ENCODE measurements at regions not wholly inside any gene's neighbourhood (a gene's known extent, or its start where the extent isn't known, plus 50 kb on each side); places are given as distances from the start of the nearest gene placed in this dataset.
"Not testable (repeated sequence)": the region's sequence is repeated elsewhere in the genome, so short reads cannot be mapped to it uniquely, and the experiment has no call there.

- no peak for DNase-seq (ENCODE audit: low read depth)
These were observed 147.3 kb upstream of the SPRED2 start for GRCh38 chr2:65579506-65580235.

DNA sequence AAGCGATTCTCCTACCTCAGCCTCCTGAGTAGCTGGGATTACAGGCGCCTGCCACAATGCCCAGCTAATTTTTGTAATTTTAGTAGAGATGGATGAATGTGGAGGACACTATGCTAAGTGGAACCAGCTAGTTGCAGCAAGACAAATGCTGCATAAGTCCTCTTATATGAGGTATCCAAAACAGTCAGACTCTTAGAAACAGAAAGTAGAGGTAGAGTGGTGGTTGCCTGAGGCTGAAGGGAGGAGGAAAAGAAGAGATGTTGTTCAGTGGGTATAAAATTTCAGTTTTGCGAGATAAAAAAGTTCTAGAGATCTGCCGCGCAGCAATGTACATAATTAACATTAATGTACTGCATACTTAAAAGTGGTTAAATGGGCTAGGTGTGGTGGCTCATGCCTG is 145.3 kb upstream of the SPRED2 start:
- DNase-seq (ENCODE audit: low read depth), result no peak

GRCh38 chr2:65576861-65577601 is 144.6 kb upstream of the SPRED2 start:
- peak; percentile 98 for DNase-seq (ENCODE audit: low read depth)

DNA sequence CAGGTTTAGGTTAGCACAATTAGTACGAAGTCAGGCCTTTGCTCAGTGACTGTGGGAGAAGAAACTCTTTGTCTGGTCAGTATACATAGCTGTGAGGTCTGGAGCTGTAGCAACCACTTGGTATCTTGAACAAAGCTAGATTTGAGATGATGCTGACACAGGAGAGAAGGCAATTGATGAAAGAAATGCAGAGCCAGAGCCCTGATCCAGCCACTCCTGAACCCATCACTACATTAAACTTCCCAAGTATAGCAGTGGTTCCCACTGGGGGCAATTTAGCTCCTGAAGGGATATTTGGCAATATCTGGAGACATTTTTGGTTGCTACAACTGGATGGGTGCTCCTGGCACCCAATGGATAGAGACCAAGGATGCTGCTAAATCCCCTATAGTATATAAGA is 143.9 kb upstream of the SPRED2 start:
- no peak for DNase-seq (ENCODE audit: low read depth)

- no peak for DNase-seq (ENCODE audit: low read depth)
These were observed 142.6 kb upstream of the SPRED2 start for GRCh38 chr2:65574993-65575392.

DNA sequence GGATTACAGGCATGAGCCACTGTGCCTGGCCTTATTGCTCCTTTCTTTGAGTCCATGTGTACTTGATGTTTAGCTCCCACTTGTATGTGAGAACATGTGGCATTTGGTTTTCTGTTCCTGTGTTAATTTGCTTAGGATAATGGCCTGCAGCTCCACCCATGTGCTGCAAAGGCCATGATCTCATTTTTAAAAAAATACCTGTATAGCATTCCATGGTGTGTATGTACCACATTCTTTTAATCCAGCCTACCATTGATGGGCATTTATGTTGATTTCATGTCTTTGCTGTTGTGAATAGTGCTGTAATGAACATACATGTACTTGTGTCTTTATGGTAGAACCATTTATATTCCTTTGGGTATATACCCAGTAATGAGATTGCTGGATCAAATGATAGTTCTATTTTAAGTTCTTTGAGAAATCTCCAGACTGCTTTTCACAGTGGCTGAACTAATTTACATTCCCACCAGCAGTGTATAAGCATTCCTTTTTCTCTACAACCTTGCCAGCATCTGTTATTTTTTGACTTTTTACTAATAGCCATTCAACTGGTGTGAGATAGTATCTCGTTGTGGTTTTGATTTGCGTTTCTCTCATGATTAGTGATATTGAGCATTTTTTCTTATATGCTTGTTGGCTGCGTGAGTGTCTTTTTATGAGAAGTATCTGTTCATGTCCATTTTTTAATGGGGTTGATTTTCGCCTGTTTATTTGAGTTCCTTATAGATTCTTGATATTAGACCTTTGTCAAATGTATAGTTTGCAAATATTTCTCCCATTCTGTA is 136.4 kb upstream of the SPRED2 start:
- not testable (repeated sequence) for DNase-seq (ENCODE audit: low read depth)

DNA sequence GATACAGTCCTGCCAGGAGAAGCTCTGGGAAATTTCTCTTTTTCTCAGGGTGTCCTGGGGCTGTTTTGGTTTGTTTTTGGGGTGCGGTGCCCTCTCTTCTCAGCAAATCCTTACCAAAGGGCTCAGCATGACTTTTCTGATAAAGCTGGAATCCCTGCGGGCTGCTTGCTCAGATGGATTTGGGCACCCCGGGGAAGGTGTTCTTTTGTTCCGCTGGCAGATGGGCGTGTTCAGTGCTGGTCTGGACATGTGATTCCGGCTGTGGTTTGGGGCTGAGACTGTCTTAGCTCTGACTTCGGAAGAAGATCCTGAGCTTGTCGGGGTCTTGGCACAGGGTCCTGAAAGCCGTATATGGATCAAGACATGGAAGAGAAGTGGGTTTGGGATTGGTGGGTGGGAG is 134.2 kb upstream of the SPRED2 start:
- DNase-seq (ENCODE audit: low read depth), result no peak

DNA sequence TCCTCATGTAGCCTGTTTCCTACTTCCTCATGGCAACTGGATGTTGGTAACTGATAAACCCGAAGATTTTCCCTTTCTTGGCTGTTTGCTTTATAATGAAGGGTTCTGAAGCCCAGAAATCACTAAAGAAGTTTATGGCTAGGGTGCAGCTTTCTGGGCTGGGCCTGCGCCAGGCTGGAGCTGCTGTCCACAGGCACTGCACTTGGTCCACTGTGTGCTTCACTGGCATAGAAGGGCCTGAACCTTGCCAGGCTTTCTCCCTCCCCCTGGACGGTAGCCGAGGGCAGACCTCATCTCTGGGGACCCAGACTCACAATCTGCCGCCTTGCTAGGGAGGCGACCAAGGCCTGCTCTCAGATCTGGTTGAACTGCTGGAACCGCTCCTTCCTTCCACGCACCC is 133.3 kb upstream of the SPRED2 start:
- DNase-seq (ENCODE audit: low read depth), result no peak

- DNase-seq (ENCODE audit: low read depth), result no peak
These were observed 131.9 kb upstream of the SPRED2 start for GRCh38 chr2:65564299-65564698.

- DNase-seq (ENCODE audit: low read depth), result no peak
These were observed 130.5 kb upstream of the SPRED2 start for GRCh38 chr2:65562890-65563289.

GRCh38 chr2:65558743-65559142 is 126.3 kb upstream of the SPRED2 start:
- no peak for DNase-seq (ENCODE audit: low read depth)

GRCh38 chr2:65557616-65558573 is 125.5 kb upstream of the SPRED2 start:
- no peak for DNase-seq (ENCODE audit: low read depth)

GRCh38 chr2:65554765-65555591 is 122.6 kb upstream of the SPRED2 start:
- peak; percentile 77 for DNase-seq (ENCODE audit: low read depth)

DNA sequence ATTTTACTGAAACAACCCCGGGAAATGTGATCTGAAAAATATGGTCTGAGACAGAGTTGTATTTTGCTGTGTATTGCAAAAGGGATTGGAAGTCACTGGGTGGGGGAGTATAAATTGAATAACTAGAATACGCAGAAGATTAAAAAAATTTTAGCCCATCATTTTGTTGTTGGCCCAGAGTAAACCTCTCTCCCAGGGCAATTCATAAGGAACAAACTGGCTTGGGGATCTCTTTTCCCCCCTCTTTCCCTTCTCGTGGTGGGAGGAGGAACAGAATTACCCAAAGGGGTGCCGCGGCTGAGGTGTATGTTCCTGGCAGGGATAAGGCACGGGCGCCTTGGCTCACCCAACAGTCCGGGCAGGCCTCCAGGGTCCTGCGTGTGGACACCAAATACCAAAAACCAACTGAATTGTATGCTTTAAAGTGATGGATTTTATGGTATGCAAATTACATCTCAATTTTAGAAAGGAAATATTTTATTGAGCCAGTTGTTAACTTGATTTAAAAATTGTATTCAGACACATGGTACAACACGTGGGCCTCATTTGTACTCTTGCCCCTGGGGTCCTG is 121.2 kb upstream of the SPRED2 start:
- no peak for DNase-seq (ENCODE audit: low read depth)

- DNase-seq (ENCODE audit: low read depth), result no peak
These were observed 119.1 kb upstream of the SPRED2 start for GRCh38 chr2:65551528-65551927.

GRCh38 chr2:65550246-65550645 is 117.8 kb upstream of the SPRED2 start:
- no peak for DNase-seq (ENCODE audit: low read depth)

- DNase-seq (ENCODE audit: low read depth), result no peak
These were observed 117.2 kb upstream of the SPRED2 start for GRCh38 chr2:65549631-65550030.

DNA sequence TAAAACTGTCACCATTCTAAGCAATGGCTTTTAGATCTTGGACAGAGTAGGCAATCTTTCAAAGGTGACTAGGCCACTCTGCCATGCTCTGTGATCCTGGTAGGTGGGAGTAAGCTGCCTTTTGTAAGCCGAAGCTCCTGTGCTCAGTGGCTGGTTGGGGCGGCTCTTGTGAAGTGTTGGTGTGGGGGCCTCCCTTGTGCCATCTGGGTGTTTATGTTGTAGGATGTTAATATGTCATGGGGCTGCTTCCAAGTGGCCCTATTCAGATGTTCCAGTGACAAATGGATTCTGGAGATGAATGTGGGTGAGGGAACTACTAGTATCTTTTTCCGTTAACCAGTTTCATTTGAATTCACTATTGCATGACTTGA is 116.8 kb upstream of the SPRED2 start:
- DNase-seq (ENCODE audit: low read depth), result no peak

DNA sequence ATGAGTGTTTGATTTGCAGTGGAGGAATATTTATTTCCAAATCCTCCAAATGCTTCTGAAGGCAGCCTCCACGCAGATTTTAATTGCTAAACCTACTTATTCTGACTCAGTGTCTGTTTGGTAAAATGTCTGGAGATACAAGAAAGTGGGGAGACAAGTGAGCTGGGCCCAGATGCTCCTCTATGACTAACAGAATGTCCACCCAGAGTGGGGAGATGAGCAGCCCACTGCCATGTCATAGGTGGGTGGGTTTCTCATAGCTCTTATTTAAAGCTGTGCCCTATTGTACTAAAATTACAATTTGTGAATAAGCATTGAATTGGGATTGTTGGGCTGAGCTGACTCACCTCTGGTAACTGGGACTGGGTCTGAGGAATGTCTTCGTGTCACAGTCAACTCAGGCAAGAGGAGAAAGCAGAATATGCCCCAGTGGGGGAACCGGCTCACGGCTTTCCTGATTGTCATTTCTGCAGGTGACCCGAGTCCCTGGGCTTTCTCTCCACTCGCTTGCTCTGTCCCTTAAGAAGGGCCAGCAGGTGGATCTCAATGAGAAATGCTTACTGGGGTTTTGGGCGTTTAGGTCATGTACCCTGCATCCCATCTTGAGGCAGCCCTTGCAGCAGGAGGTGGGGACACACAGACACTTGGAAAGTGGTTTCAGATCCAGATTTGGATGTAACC is 116.3 kb upstream of the SPRED2 start:
- DNase-seq (ENCODE audit: low read depth), result no peak

Measured in HT1080 (cell line).